Astrocyte (in vitro differentiated cells and primary cell): ENCODE measurements at regions not wholly inside any gene's neighbourhood (a gene's known extent, or its start where the extent isn't known, plus 50 kb on each side); places are given as distances from the start of the nearest gene placed in this dataset.
A peak's percentile ranks its signal among the peaks of the same experiment; 100 is the strongest.
"Not testable (repeated sequence)": the region's sequence is repeated elsewhere in the genome, so short reads cannot be mapped to it uniquely, and the experiment has no call there.

ENCODE experiments used
- DNase-seq: peaks from one replicate; pipeline ENCODE4 v3.0.0-alpha.2; 2010; ENCODE audit warnings: low read depth
- FAIRE-seq: peaks from 2 replicates; lab custom pipeline; 2011; peaks lifted over from hg19 to GRCh38; lab: Jason Lieb, UNC
- H2AFZ ChIP-seq: 2 replicates; pipeline ENCODE4 v1.6.0; 2012; ENCODE audit warnings: low read depth, low read length, inconsistent platforms
- H3K27ac ChIP-seq: 2 replicates; pipeline ENCODE4 v1.5.1; 2011; ENCODE audit warnings: low read depth, low read length, inconsistent platforms
- H3K27me3 ChIP-seq: 2 replicates; pipeline ENCODE4 v1.6.0; 2011; ENCODE audit warnings: low read length, inconsistent platforms; ENCODE audit not compliant: insufficient read depth
- H3K36me3 ChIP-seq: 2 replicates; pipeline ENCODE4 v1.5.1; 2011; ENCODE audit warnings: low read length, inconsistent platforms; ENCODE audit not compliant: insufficient read depth
- H3K4me1 ChIP-seq: 2 replicates; pipeline ENCODE4 v1.5.1; 2011; ENCODE audit warnings: low read length, inconsistent platforms; ENCODE audit not compliant: insufficient read depth
- H3K4me2 ChIP-seq: 2 replicates; pipeline ENCODE4 v1.6.0; 2012; ENCODE audit warnings: low read length, inconsistent platforms
- H3K4me3 ChIP-seq: 2 replicates; pipeline ENCODE4 v1.5.1; 2011; ENCODE audit warnings: low read depth, mild to moderate bottlenecking, low read length, inconsistent platforms; ENCODE audit not compliant: insufficient read depth
- H3K79me2 ChIP-seq: 2 replicates; pipeline ENCODE4 v1.6.0; 2012; ENCODE audit warnings: mild to moderate bottlenecking, low read length, inconsistent platforms; ENCODE audit not compliant: insufficient read depth
- H3K9ac ChIP-seq: 2 replicates; pipeline ENCODE4 v1.6.0; 2012; ENCODE audit warnings: mild to moderate bottlenecking, low read length, inconsistent platforms
- H3K9me3 ChIP-seq: 2 replicates; pipeline ENCODE4 v1.5.1; 2012; ENCODE audit warnings: low read depth, mild to moderate bottlenecking, low read length, inconsistent platforms; ENCODE audit not compliant: insufficient read depth
- H4K20me1 ChIP-seq: 2 replicates; pipeline ENCODE4 v1.6.0; 2012; ENCODE audit warnings: low read length, inconsistent platforms; ENCODE audit not compliant: insufficient read depth
- H3K27ac Mint-ChIP-seq: one replicate; pipeline ENCODE4 v1.8.0; 2021; ENCODE audit warnings: mild to moderate bottlenecking, mixed read lengths; ENCODE audit not compliant: unreplicated experiment
- H3K27me3 Mint-ChIP-seq: one replicate; pipeline ENCODE4 v1.8.0; 2021; ENCODE audit warnings: low read depth, mixed read lengths; ENCODE audit not compliant: unreplicated experiment
- H3K36me3 Mint-ChIP-seq: one replicate; pipeline ENCODE4 v1.8.0; 2021; ENCODE audit warnings: low read depth, mixed read lengths; ENCODE audit not compliant: unreplicated experiment
- H3K4me1 Mint-ChIP-seq: one replicate; pipeline ENCODE4 v1.8.0; 2021; ENCODE audit warnings: low read depth, mixed read lengths; ENCODE audit not compliant: unreplicated experiment
- H3K4me3 Mint-ChIP-seq: one replicate; pipeline ENCODE4 v1.8.0; 2021; ENCODE audit warnings: mild to moderate bottlenecking, moderate library complexity, mixed read lengths; ENCODE audit not compliant: unreplicated experiment
- H3K9me3 Mint-ChIP-seq: one replicate; pipeline ENCODE4 v1.8.0; 2021; ENCODE audit warnings: mild to moderate bottlenecking, mixed read lengths; ENCODE audit not compliant: unreplicated experiment
- CTCF ChIP-seq: IDR thresholded peaks from 2 replicates; pipeline ENCODE4 v1.5.1; 2011; ENCODE audit warnings: low read depth, mild to moderate bottlenecking, inconsistent platforms, low read length, moderate library complexity; ENCODE audit not compliant: insufficient read depth
- EZH2 ChIP-seq: IDR thresholded peaks from 2 replicates; pipeline ENCODE4 v1.6.1; 2012; ENCODE audit warnings: mild to moderate bottlenecking, low read length, inconsistent platforms; ENCODE audit not compliant: insufficient read depth

GRCh38 chr10:53033396-53033795 lies 260.8 kb upstream of the MBL2 start:
- H3K9me3 Mint-ChIP-seq: no peaks in the 10 kb centered on the region
- no peak overlapping the region for H3K4me3 ChIP-seq
- peaks cover 8% of the 10 kb centered on the region for H3K4me1 Mint-ChIP-seq
- no peaks in the 10 kb centered on the region for H3K9me3 ChIP-seq
- H3K4me1 ChIP-seq: peaks cover 3% of the 10 kb centered on the region
- no peaks in the 10 kb centered on the region for H3K36me3 Mint-ChIP-seq
- H3K9ac ChIP-seq: no peak overlapping the region
- no peaks in the 10 kb centered on the region for H3K36me3 ChIP-seq
- no peaks in the 10 kb centered on the region for H3K27me3 ChIP-seq
- no peaks in the 10 kb centered on the region for H3K27me3 Mint-ChIP-seq
- no peak for FAIRE-seq
- H3K79me2 ChIP-seq: no peaks in the 10 kb centered on the region
- TF ChIP-seq CTCF (no peak), EZH2 (no peak)
- no peak overlapping the region for H3K27ac ChIP-seq
- H3K4me2 ChIP-seq: no peak overlapping the region
- no peaks in the 10 kb centered on the region for H4K20me1 ChIP-seq
- H3K27ac Mint-ChIP-seq: no peak overlapping the region
- DNase-seq: no peak
- no peak overlapping the region for H2AFZ ChIP-seq
- no peak overlapping the region for H3K4me3 Mint-ChIP-seq

- Mint-ChIP-seq H3K27ac (peak overlapping the region; percentile 60), H3K4me1 (peaks cover 15% of the 10 kb centered on the region)
- H3K27me3 ChIP-seq, H3K4me1 ChIP-seq, H3K36me3 ChIP-seq, DNase-seq, H3K4me3 Mint-ChIP-seq, FAIRE-seq, H4K20me1 ChIP-seq, H3K4me3 ChIP-seq, H3K27me3 Mint-ChIP-seq, H3K9me3 Mint-ChIP-seq, H3K36me3 Mint-ChIP-seq, H3K9ac ChIP-seq, H3K79me2 ChIP-seq, H3K9me3 ChIP-seq: not testable (repeated sequence)
- Histone ChIP-seq H3K4me2 (peak overlapping the region; percentile 53), H3K27ac (peak overlapping the region; percentile 5), H2AFZ (peak overlapping the region; percentile 64)
Measured at GRCh38 chr10:53029872-53030849, 257.6 kb upstream of the MBL2 start.

DNA sequence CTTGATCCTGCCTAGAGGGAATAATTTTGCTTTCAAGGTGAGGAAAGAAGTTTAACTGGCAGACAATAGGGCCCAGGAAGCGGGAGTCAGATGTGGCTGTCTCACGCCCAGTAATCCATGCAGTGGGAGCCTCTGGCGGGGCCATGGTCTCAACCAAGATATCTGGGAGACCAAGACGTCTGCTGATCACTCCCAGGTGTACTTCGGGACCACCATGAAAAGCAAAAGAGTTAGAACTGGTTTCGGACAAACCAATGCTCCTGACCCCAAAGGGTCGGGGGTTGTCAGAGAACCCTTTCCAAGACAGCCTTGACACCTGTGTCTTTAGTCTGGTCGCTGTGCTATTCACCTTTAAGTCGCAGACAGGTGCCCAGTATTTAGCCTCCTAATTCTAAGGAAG lies 256.9 kb upstream of the MBL2 start:
- Histone ChIP-seq H3K27me3 (no peaks in the 10 kb centered on the region), H3K9me3 (no peaks in the 10 kb centered on the region), H4K20me1 (no peaks in the 10 kb centered on the region), H3K9ac (no peak overlapping the region), H3K27ac (no peak overlapping the region), H3K36me3 (no peaks in the 10 kb centered on the region), H3K79me2 (no peaks in the 10 kb centered on the region), H3K4me2 (no peak overlapping the region), H2AFZ (no peak overlapping the region), H3K4me1 (peaks cover 3% of the 10 kb centered on the region), H3K4me3 (no peak overlapping the region)
- Mint-ChIP-seq H3K4me1 (peaks cover 19% of the 10 kb centered on the region), H3K36me3 (no peaks in the 10 kb centered on the region), H3K9me3 (no peaks in the 10 kb centered on the region), H3K27me3 (no peaks in the 10 kb centered on the region), H3K4me3 (no peak overlapping the region), H3K27ac (no peak overlapping the region)
- no peak for FAIRE-seq
- no peak for DNase-seq
- no peak for TF ChIP-seq EZH2
- no peak for TF ChIP-seq CTCF

DNA sequence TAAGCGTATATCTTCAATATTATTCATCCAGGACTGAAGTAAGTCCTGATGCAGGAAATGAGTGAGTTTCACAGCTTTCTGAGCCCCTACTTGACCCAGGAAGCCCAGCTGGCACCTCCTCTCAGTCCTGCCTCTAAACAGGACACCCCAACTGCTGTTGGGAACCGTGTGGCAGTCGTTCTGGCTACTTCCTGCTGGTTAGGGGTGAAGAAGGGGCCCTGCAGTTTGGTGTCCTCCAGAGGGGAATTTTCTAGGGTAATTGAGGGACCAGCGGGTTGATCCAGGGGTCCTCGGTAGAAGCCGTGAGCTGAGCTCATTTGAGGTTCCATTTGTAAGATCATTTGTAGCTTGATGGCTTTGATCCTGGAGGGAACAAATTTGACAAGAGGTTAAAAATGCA lies 253.2 kb upstream of the MBL2 start:
- not testable (repeated sequence) for H3K4me1 ChIP-seq, H3K27ac Mint-ChIP-seq, H3K4me3 ChIP-seq, H3K36me3 ChIP-seq, H3K4me2 ChIP-seq, H3K79me2 ChIP-seq, H3K36me3 Mint-ChIP-seq, H3K9ac ChIP-seq, FAIRE-seq, H3K27ac ChIP-seq, DNase-seq, H3K9me3 ChIP-seq, H2AFZ ChIP-seq, H3K27me3 Mint-ChIP-seq, H4K20me1 ChIP-seq, H3K9me3 Mint-ChIP-seq, H3K4me3 Mint-ChIP-seq, H3K27me3 ChIP-seq
- H3K4me1 Mint-ChIP-seq: peaks cover 23% of the 10 kb centered on the region
